ENCODE measurements at regions not wholly inside any gene's neighbourhood (a gene's known extent, or its start where the extent isn't known, plus 50 kb on each side); places are given as distances from the start of the nearest gene placed in this dataset.

- Histone ChIP-seq H2BK15ac (ENCODE audit: low read length) (no peak overlapping the region), H2BK20ac (ENCODE audit: low read length) (no peak overlapping the region), H3K27me3 (replicated peaks in 1 of 4; ENCODE audit: control insufficient read depth in 3 of 4, extremely low read depth in 1 of 4, insufficient read depth in 3 of 4, low read length in 3 of 4) (no peaks in the 10 kb centered on the region), H4K20me1 (replicated peaks in 1 of 2; ENCODE audit: control insufficient read depth in 1 of 2, insufficient read depth in 2 of 2, low read length in 2 of 2) (peaks cover 0 to 7% of the 10 kb centered on the region in 2 experiments), H4K8ac (ENCODE audit: extremely low read depth, insufficient read depth, low read length) (no peak overlapping the region; the same call in 1 of the 2 replicates), H3K79me2 (ENCODE audit: control insufficient read depth in 1 of 2, insufficient read depth in 2 of 2, low read length in 2 of 2) (no peaks in the 10 kb centered on the region), H3K9ac (replicated peaks in 1 of 4; ENCODE audit: extremely low read depth in 1 of 4, low read depth in 3 of 4, low read length in 3 of 4) (no peak overlapping the region; a peak in 1 of 7 replicates), H3K23ac (ENCODE audit: insufficient read length) (no peak overlapping the region), H3K4me1 (replicated peaks in 1 of 4; ENCODE audit: control insufficient read depth in 3 of 4, insufficient read depth in 4 of 4, low read length in 3 of 4) (no peaks in the 10 kb centered on the region; a peak in 1 of 7 replicates), H2BK5ac (ENCODE audit: low read depth, low read length) (0 out of 2 replicates have a peak overlapping the region, but pooled peaks have one; percentile 37), H4K91ac (replicated peaks; ENCODE audit: insufficient read length, low read length) (no peak overlapping the region), H2BK120ac (replicated peaks; ENCODE audit: low read depth, low read length) (no peak overlapping the region), H3K14ac (ENCODE audit: insufficient read length) (no peak overlapping the region), H3K27ac (ENCODE audit: low read depth, low read length) (no peak overlapping the region), H4K5ac (ENCODE audit: insufficient read length, low read depth, low read length) (no peak overlapping the region), H3K36me3 (ENCODE audit: control insufficient read depth in 2 of 4, insufficient read depth in 4 of 4, low read length in 3 of 4) (no peaks in the 10 kb centered on the region; a peak in 1 of 8 replicates), H3K23me2 (ENCODE audit: low read depth, low read length) (no peaks in the 10 kb centered on the region; the same call in 1 of the 2 replicates), H2AFZ (ENCODE audit: low read length) (no peak overlapping the region), H2BK12ac (ENCODE audit: low read depth, low read length) (peak overlapping the region; percentile 46; the same call in 1 of the 2 replicates), H3K56ac (replicated peaks; ENCODE audit: insufficient read length, low read depth, low read length) (no peak overlapping the region), H3K18ac (ENCODE audit: extremely low read depth, low read length) (no peak overlapping the region), H3K9me3 (ENCODE audit: insufficient read depth in 2 of 2, low read depth in 1 of 2, low read length in 1 of 2) (peaks cover 17 to 39% of the 10 kb centered on the region in 2 experiments), H2AK5ac (ENCODE audit: low read depth, low read length) (no peak overlapping the region), H3K4me3 (ENCODE audit: extremely low read depth in 1 of 4, insufficient read depth in 2 of 4, low read depth in 3 of 4, low read length in 4 of 4) (no peak overlapping the region), H3K79me1 (ENCODE audit: low read depth, low read length) (no peaks in the 10 kb centered on the region), H3K4ac (replicated peaks; ENCODE audit: insufficient read length, low read depth, low read length) (peak overlapping the region; percentile 85), H3K4me2 (ENCODE audit: insufficient read depth in 1 of 2, low read depth in 2 of 2, low read length in 2 of 2) (no peak overlapping the region)
- ChIA-PET CTCF (ENCODE audit: partially characterized antibody) (interaction anchor here (1.2 kb wide), 1 partner anchor 103 kb away, joined by 3 read pairs; no protein-coding TSS in a partner anchor), POLR2A (ENCODE audit: partially characterized antibody) (no interaction called here)
- DNase-seq (ENCODE audit: low read depth in 1 of 2, low spot score in 2 of 2): no peak
- no peak for FAIRE-seq
- WGBS, 2 experiments (ENCODE audit: extremely low coverage in 1 of 2, insufficient coverage in 1 of 2, insufficient read length in 1 of 2, insufficient replicate concordance in 2 of 2, low coverage in 1 of 2, low lambda C conversion rate in 2 of 2, missing lambda C conversion rate in 1 of 2): 80% methylated on average over 43 of the region's 46 CpGs; no CpG with 5 or more reads in 1 of the 2 experiments
- TF ChIP-seq NRF1 (IDR thresholded peaks at IDR 0.05; ENCODE audit: low read depth, low read length): no peak
- TF ChIP-seq RAD21 (IDR thresholded peaks at IDR 0.05 in 1 of 2, conservative IDR thresholded peaks at IDR 0.05 in 1 of 2; ENCODE audit: low read depth in 2 of 2, low read length in 2 of 2): no peak
- TF ChIP-seq EGR1 (IDR thresholded peaks at IDR 0.05; ENCODE audit: borderline replicate concordance, low read depth, low read length): no peak
- no peak for TF ChIP-seq EZH2 (IDR thresholded peaks at IDR 0.05; ENCODE audit: low read depth, low read length, severe bottlenecking)
- no peak for TF ChIP-seq KDM4A (IDR thresholded peaks at IDR 0.05; ENCODE audit: low read depth, low read length, severe bottlenecking)
These were observed 57.7 kb upstream of the SMOC2 start for GRCh38 chr6:168383062-168383854.
